Hindlimb muscle (tissue), 1 donor: ENCODE measurements at regions not wholly inside any gene's neighbourhood (a gene's known extent, or its start where the extent isn't known, plus 50 kb on each side); places are given as distances from the start of the nearest gene placed in this dataset.

Source experiments
- DNase-seq: peaks from one replicate; pipeline ENCODE4 v3.0.0-alpha.2; 2013

DNA sequence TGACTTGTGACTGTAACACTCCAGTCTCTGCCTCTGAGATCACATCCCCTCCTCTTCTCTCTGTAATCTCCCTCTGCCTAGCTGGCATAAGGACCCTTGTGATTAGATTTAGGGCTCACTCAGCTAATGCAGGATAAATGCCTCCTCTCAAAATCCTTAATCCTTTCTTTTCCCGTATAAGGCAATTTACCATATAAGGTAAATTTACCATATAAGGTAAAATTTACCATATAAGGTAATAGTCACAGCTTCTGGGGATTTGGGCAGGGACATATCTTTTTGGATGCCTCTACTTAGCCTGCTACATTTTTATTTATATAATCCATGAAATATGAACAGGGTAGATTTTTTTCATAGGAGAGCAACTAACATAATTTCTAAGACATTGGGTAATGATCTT, 318.0 kb upstream of the PUM3 start:
- no peak for DNase-seq

DNA sequence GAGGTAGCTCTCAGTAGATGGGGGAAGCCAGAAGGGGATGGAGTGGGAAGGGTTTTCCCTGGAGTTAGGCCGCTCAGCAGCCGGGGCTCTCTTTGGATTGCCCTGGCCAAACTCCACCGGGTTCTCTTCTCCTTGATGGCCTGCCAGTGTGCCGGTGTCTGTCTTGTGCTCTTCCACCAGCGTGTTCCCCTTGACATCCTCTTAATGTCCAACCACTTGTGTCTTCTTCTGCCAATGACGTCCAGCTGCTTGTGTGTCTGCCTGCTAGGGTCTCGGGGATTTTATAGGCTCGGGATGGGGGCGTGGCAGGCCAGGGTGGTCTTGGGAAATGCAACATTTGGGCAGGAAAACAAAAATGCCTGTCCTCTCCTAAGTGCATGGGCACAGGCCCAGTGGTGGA, 313.1 kb upstream of the PUM3 start:
- DNase-seq, result no peak

DNA sequence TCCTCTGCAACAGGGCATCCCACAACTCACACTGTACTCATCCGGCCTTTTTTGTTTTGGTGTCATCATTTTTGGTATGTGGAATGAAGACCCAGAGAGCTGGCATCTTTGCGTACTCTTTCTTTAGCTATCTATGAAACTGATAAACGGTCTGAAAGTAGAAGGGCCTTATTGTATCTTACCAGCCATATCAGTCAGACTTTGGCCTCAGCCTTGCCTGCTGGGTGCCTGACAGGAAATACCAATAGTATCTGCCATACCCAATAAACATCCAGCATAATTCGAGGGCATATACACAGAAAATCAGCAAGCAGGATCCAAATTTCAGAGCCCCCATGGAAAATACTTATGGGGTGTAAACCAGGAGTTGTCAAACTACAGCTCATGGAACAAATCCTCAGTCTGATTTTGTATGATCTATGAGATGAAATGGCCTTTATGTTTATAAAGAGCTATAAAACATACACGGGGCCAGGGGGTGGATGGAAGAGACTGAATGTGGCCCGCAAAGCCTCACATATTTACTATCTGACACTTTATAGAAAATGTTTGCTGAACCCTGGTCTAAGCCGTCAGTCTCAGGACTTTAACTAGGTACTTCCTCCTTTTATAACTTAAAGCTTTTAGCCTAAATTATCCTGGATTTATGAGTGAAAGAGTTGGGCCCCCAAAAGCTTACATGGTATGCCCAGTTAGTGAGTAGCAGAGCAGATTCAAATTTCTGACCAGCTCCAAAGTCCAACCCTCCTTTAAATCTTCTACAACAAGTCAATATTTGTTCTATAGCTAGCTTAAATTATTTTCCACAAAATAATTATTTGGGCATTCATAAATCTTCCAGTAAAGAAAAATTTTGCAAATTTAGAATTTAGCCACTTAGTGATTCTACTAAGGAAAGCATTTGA, 308.0 kb upstream of the PUM3 start:
- DNase-seq, result no peak

DNA sequence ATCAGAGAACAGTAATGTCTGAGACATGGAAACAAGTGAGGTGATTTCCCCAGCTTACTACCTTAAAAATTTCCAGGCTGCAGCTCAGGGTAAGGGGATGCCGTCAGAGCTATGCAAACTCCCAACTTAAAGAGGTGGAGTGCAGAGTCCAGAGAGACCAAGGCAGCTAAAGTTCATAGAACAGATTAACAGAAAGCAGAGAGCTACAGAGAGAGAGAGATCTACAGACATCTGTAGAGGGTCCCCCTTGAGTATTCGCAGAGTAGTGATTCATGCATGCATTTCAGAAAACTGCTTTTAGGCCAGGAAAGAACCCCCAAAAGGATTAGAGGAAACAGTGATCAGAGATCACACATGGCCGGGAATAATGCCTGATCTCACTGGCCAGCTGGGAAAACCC, 306.2 kb upstream of the PUM3 start:
- DNase-seq, result peak; percentile 43

DNA sequence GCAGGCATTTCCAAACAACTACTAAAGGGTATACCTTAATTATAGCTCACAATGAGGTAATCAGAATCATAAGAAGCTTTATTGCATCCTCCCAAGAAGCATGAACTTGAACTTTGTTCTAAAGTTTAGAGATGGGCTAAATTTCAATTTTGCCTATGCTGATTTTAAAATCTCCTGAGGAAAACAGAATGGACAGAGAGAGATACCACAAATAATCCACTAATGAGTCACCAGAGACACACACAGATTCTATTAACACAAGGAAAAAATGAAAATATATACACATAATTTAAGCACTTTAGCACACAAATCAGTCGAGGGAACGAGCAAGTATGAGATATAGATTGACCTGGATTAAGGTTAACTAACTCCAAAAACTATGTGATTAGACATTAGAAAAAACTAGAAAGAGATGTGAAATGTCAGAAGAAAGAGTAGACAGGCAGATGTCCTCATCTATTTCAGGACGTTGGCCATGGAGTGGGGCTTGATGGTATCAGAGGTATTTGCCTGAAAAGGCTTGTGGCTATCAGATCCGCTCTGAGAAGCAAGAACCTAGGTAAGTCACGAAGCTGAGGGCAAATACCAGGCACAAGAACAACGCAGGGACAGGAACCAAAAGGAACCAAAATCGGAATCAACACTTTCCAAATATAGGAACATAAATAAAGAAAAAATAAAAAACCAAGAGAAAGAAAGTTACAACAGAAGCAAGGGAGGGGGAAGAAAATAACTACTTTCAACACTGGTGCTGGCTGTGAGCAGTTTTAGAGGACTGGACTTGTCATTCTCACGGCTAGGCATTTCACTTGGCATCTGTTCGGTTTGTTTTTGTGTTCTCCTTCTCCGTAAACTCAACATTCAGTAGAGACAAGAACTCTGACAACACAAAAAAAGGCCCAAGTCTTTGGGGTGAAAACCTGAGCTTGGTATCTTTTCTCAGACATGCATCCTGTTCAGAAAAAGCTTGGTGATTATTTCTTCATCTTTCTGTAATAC, 294.6 kb upstream of the PUM3 start:
- no peak for DNase-seq

DNA sequence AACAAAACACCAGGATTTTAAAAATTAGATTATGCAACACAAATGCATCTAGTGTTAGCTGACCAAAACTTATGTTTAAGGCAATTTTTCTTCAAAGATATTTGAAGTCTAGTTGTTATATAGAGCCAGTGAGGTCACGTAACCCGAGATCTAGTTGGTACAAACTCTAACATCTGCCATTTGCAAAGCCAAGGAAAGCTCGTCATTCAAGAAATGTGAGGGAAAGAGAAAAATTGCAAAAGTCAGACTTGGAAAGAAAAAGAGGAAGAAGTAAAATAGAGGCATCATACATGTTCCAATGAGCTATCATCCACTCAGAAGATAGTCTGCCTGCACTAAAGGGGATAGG, 293.4 kb upstream of the PUM3 start:
- no peak for DNase-seq

DNA sequence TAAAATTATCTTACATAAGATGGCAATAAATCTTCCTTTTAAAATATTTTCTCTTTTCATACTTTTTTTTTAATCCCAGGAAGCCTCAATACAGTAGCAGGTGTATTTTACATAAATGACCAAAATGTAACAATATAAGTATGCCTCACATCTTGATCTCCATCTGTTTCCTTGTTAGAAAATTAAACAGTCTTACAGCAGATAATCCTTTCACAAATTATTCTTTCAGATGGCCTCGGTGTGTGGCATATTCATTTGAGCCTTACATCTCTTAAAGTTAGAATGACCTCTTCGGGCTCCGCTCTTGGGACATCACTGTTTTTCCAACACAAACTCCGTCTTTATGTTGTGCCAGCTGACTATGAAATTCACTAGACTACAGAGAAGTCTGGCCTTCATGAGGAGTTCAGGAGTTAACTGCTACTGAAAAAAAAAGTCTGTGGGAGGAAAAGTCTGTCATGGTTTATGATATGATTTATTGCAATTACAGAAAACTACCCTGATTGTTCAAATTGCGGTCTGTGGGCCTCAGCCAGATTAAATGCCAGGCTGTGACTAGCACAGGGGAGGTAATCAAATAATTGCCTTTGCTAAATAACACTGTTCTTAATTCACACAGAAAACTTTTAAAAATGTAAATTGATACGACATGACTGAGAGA, 292.9 kb upstream of the PUM3 start:
- DNase-seq, result no peak

DNA sequence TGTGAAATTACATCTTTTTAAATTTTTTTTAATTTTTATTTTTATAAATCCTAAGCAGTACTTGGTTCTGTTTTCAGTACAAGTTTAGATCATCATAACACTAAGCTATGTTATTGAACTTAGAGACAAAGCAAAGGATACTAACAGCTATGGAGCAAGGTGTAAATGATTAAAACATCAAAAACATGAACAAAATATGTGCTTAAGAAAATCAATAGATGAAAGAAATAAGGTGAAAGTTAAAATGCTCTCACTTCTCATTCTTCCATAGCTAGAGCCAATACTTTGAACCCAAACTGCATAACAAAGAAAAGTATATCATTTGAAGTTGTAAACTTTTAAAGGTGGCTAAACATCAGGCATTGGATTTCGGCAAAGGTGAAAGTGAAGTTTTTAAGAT, 292.3 kb upstream of the PUM3 start:
- DNase-seq, result no peak

DNA sequence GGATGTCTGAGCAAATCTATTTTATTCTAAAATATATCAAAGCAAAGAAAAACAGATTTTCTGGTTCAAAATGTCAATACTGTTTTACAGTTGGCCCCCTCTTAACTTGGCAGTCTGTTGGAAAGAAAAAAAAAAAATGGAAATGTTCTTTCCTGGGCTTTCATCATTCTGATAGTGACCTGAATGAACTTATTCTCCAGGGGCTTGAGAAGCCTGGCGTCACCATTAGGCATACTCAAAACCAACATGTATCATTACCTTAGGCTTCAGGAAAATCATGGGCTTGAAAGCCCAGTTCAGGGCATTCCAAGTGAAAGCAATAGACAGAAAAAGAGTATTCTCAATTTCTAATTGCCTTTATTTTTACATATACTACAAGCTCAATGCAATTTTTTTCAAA, 283.7 kb upstream of the PUM3 start:
- DNase-seq, result no peak

DNA sequence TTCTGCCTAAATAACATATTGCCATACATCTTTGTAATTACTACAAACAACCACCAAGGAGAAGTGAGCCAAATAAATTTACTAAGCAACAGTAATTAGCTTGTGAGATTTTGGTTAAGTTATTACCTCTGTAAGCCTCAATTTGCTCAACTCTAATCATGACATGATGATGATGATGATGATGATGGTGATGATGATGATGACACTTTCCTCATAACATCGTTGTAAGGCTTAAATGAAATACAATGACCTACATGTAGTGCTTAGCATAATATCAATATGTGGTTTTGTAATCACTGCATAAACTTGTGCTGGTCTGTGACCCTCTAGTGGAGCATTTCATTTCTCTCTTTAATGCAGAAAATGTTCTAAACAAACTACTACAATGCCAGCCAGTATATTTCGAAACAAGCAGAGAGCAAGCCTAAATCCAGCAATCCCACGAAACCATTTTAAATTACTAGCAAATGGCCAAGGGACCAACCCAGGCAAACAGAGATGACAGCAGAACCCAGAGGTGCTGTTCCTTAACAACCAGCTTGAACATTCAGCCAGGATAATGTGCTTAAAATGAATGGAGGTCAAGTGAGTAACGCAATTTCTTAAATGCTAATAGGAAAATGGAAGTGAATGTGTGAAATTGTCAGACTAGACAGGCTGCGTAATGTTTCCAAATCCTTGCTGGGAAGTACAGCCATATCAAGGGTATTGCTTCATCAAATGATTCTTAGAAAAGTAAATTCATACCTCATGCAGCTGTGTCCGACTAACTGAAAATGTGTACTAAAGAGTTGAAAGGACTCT, 281.9 kb upstream of the PUM3 start:
- DNase-seq, result no peak

DNA sequence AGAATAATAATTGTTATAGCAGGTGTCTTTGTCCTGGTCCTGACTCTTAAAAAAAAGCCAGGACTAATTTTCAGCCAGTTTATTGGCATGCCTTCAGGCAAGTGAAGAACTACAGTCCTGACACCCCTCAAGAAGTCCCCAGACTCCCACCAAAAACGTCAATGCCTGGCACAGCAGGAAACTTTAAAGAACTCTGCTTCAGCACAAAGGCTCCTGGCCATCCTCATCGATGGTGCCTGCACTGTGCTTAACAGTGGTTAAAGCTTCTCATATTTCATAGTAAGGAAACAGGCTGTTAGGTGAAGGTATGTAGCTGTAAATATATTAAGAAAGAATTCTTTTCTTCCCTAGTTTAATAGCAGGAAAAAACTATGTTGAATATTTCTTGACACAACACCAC, 280.1 kb upstream of the PUM3 start:
- DNase-seq, result no peak

DNA sequence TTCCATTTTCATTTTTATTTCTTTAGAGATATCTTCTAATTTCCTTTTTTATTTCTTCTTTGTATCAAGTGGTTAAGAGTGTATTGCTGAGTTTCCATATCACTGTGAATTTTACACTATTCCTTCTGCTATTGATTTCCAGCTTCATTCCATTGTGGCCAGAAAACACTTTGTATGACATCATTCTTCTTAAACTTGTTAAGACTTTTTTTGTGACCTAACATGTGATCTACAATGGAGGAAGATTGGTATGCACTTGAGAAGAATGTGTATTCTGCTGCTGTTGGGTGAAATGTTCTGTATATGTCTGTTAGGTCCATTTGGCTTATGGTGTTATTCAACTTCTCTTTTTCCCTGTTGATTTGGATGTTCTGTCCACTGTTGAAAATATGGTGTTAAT, 274.2 kb upstream of the PUM3 start:
- DNase-seq, result no peak

DNA sequence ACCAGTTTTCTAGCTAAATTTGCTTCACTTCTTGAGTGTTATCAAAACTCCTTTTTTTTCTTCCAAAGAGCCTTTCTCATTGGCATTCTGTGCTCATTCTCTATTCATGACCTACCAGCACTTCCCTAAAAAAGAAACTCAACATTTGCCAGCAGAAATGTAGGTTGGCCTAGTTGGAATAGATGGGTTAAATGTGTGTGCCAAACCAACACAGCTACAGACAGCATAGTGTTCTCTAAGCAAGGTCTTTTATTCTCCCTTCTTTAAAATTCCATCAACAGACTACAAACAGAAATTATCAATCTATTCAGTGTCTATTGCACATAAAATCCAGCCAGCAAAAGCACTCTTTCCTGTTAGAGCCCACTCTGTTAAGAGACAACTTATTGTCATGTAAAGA, 255.8 kb upstream of the PUM3 start:
- no peak for DNase-seq

DNA sequence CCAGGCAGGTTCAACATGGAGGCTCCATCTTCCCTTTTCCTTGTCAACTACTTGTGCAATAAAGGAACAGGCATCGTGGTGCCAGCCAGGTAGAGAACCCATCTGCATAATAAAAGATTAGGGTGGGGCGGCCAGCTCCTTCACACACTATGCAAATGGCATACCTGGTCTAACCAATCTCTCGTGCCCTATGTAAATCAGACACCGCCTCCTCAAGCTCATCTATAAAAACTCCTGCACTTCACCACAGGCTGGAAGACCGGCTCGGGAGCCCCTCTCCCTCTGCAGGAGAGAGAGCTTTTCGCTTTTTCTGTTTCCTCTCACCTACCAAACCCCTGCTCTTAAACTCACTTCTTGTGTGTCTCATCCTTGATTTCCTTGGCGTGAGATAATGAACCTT, 244.3 kb upstream of the PUM3 start:
- no peak for DNase-seq

DNA sequence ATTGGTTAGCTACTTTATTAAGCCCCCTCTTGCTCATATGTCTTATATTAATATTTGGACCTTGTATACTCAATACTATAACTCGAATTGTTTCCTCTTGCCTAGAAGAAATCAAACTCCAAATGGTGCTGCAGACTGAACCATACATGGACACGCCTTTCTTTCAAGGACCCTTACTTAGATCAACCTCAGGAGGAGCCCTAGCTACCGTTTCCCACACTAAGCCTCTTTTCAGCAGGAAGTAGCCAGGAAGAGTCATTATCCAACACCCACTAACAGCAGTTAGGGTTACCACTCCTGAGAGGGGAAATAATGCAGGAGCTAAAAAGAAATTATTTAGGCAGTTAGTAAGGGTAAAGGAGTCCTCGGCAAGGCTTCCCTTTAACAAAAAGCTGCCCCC, 243.8 kb upstream of the PUM3 start:
- no peak for DNase-seq

DNA sequence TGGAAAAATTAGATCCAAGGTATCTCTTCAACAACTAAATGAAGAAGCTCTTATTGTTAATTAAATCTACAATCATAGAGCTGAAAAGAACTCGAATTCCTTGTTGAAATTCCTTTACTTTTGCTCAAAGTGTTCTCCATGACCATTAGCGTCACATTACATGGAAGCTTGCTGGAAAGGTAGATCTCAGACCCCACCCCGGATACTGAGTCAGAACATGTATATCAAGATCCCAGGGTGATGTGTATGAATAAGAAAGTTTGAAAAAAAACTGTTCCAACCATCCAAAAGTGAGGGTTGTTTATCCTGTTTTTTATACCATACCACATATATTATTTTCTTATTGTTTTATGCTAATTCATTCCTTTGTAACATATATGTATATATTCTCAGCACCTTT, 237.1 kb upstream of the PUM3 start:
- no peak for DNase-seq

DNA sequence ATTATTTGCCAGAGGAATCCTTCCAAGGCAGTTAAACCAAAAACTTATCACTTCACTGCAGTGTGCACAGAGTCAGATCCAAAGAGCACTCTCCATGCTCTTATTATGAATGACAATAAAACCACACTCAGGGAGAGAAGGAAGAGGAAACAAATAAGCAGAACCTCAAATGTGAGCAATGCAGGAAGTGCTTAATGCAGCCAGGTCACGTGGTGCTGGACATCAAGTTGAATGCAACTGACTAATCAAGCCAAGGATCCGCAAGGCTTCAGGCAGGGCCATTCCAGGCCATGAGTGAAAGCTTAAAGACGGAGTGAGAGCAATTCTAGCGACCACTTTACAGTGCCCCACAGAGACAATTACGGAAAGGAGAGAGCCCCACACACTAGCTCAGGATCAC, 230.4 kb upstream of the PUM3 start:
- DNase-seq, result no peak

DNA sequence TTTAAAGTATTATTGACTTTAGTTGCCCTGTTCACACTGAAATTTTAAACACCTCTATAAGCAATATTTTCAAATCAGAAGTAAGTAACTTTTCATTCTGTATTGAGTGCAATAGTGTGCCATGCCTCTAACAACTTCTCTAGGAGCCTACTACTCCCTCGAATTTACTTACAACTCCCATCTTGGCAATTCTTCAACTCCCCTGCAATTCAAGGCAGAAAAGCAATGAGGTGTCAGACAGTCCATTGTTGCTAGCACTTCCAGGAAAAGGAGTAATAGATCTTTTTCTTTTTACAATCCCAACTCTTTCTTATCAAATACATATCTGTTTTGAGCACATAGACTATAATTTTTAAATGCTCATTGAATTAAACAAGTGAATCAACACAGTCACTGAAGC, 222.7 kb upstream of the PUM3 start:
- DNase-seq, result no peak

DNA sequence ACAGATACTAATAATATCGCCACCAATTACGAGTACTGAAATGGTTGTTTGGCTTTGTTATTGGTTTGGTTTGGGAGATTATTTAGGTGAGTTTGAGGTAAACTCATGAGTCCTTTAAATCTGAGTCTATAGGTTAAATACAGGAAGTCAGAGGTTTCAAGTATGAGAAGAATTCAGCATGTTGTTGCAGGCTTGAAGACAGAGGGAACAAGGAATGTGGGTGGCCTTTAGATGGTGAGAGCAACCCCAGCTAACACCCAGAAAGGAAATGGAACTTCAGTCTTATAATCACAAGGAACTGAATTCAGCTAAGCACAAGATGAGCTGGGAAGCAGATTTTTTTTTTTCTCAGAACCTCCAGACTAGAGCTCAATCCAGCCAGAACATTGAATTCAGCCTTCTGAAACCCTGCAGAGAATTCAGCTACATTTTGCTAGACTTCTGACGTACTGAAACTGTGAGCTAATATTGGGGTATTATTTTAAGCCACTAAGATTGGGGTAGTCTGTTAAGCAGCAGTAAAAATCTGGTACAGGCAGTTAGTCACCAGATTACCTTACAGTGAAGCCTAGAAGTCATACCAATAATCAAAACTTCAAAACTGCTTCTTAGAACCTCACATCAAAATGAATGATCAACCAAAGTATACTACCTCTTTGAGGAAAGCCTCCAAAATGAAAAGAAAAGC, 216.0 kb upstream of the PUM3 start:
- no peak for DNase-seq

DNA sequence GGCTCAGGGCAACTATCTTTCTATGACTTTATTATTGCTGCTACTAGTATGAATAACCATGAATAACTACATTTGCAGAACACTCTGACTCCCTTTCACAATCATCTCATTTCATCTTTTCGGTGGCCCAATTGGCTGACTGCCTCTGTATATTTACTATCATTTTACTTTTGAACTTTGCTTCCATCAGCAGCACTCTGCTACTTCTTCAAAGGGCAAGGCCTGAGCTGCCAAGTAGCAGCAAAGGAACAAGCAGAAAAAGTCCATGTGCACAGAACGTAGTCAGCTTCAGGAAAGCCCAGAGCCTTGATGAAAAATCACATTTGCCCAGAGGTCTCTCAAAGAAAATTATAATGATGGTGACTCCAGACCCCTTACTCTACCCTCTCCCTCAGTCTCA, 214.5 kb upstream of the PUM3 start:
- DNase-seq, result no peak

DNA sequence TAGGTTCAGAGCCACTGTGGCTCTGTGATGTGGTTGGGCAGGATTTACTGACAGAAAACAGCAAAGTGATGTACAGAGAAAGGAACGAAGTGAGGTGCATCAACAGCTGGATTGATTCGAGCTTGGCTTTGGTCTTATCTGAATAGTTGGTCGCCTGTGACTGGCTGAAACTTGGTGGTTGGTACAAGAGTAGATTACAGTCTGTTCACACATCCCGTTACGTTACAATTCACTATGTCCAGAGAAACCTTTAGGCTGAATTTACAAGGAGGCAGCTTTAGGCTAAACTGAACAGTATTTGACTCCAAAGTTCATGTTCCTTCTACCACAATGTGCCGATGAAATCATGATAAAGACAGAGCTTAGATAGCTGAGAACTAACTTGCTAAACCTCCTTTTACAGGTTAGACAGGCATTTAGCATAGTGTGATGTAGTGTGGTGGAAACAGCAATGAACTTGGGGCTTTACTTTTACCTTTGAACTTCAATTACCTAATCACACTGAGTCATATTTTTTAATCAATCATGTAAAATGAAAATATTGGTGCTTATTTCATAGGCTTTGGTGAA, 210.2 kb upstream of the PUM3 start:
- no peak for DNase-seq
